ENCODE measurements at regions not wholly inside any gene's neighbourhood (a gene's known extent, or its start where the extent isn't known, plus 50 kb on each side); places are given as distances from the start of the nearest gene placed in this dataset.

- Histone ChIP-seq H3K27ac (ENCODE audit: low read depth, low read length) (no peak overlapping the region), H3K4me3 (ENCODE audit: low read depth, low read length) (no peak overlapping the region), H3K27me3 (ENCODE audit: control insufficient read depth, insufficient read depth, low read length) (no peaks in the 10 kb centered on the region), H3K9me3 (ENCODE audit: control insufficient read depth, insufficient read depth, low read depth, low read length) (no peaks in the 10 kb centered on the region), H3K4me1 (ENCODE audit: control insufficient read depth, insufficient read depth, low read length) (peaks cover 14% of the 10 kb centered on the region), H3K36me3 (ENCODE audit: control insufficient read depth, insufficient read depth, low read length) (no peaks in the 10 kb centered on the region), H3K9ac (ENCODE audit: low read length) (no peak overlapping the region)
These were observed 132.0 kb upstream of the APCDD1 start for GRCh38 chr18:10322435-10322834.

GRCh38 chr18:10329101-10329500 is 125.3 kb upstream of the APCDD1 start:
- no peaks in the 10 kb centered on the region for H3K9me3 ChIP-seq (ENCODE audit: control insufficient read depth, insufficient read depth, low read depth, low read length)
- H3K27me3 ChIP-seq (ENCODE audit: control insufficient read depth, insufficient read depth, low read length), result no peaks in the 10 kb centered on the region
- H3K4me3 ChIP-seq (ENCODE audit: low read depth, low read length), result no peak overlapping the region
- H3K9ac ChIP-seq (ENCODE audit: low read length), result no peak overlapping the region
- H3K27ac ChIP-seq (ENCODE audit: low read depth, low read length), result no peak overlapping the region
- H3K36me3 ChIP-seq (ENCODE audit: control insufficient read depth, insufficient read depth, low read length), result no peaks in the 10 kb centered on the region
- H3K4me1 ChIP-seq (ENCODE audit: control insufficient read depth, insufficient read depth, low read length), result no peaks in the 10 kb centered on the region

- H3K36me3 ChIP-seq (ENCODE audit: control insufficient read depth, insufficient read depth, low read length), result no peaks in the 10 kb centered on the region
- no peak overlapping the region for H3K27ac ChIP-seq (ENCODE audit: low read depth, low read length)
- no peaks in the 10 kb centered on the region for H3K4me1 ChIP-seq (ENCODE audit: control insufficient read depth, insufficient read depth, low read length)
- no peak overlapping the region for H3K4me3 ChIP-seq (ENCODE audit: low read depth, low read length)
- no peak overlapping the region for H3K9ac ChIP-seq (ENCODE audit: low read length)
- H3K27me3 ChIP-seq (ENCODE audit: control insufficient read depth, insufficient read depth, low read length), result no peaks in the 10 kb centered on the region
- no peaks in the 10 kb centered on the region for H3K9me3 ChIP-seq (ENCODE audit: control insufficient read depth, insufficient read depth, low read depth, low read length)
These were observed 124.0 kb upstream of the APCDD1 start for GRCh38 chr18:10330428-10330827.

DNA sequence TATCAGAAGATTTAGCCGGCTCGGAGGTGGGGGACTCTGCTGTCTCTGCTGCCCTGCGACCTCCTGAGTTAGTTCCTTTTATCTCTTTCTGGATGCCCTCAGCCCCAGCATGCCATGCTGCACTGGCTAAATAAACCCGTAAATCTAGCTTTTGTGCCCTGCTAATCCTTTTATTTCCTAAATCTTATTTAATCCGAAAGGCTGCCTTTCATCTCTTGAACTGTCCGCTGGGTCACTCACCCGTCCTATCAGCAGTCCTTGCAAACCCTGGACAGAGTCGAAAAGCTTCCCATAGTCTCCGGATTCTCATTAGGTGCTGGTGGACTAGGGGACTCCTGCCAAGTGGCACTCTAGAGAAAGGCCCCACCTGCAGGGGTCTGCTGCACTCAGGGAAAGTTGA is 122.0 kb upstream of the APCDD1 start:
- Histone ChIP-seq H3K27ac (ENCODE audit: low read depth, low read length) (no peak overlapping the region), H3K9me3 (ENCODE audit: control insufficient read depth, insufficient read depth, low read depth, low read length) (no peaks in the 10 kb centered on the region), H3K4me3 (ENCODE audit: low read depth, low read length) (no peak overlapping the region), H3K4me1 (ENCODE audit: control insufficient read depth, insufficient read depth, low read length) (no peaks in the 10 kb centered on the region), H3K36me3 (ENCODE audit: control insufficient read depth, insufficient read depth, low read length) (no peaks in the 10 kb centered on the region), H3K27me3 (ENCODE audit: control insufficient read depth, insufficient read depth, low read length) (no peaks in the 10 kb centered on the region), H3K9ac (ENCODE audit: low read length) (no peak overlapping the region)

- H3K36me3 ChIP-seq (ENCODE audit: control insufficient read depth, insufficient read depth, low read length), result no peaks in the 10 kb centered on the region
- H3K9ac ChIP-seq (ENCODE audit: low read length), result no peak overlapping the region
- no peaks in the 10 kb centered on the region for H3K4me1 ChIP-seq (ENCODE audit: control insufficient read depth, insufficient read depth, low read length)
- H3K4me3 ChIP-seq (ENCODE audit: low read depth, low read length), result no peak overlapping the region
- no peak overlapping the region for H3K27ac ChIP-seq (ENCODE audit: low read depth, low read length)
- peaks cover 3% of the 10 kb centered on the region; the same call in 1 of the 2 replicates for H3K9me3 ChIP-seq (ENCODE audit: control insufficient read depth, insufficient read depth, low read depth, low read length)
- H3K27me3 ChIP-seq (ENCODE audit: control insufficient read depth, insufficient read depth, low read length), result no peaks in the 10 kb centered on the region
These were observed 117.6 kb upstream of the APCDD1 start for GRCh38 chr18:10336749-10337350.

- no peaks in the 10 kb centered on the region for H3K27me3 ChIP-seq (ENCODE audit: control insufficient read depth, insufficient read depth, low read length)
- no peaks in the 10 kb centered on the region for H3K4me1 ChIP-seq (ENCODE audit: control insufficient read depth, insufficient read depth, low read length)
- peaks cover 3% of the 10 kb centered on the region; the same call in 1 of the 2 replicates for H3K9me3 ChIP-seq (ENCODE audit: control insufficient read depth, insufficient read depth, low read depth, low read length)
- H3K9ac ChIP-seq (ENCODE audit: low read length), result no peak overlapping the region
- H3K4me3 ChIP-seq (ENCODE audit: low read depth, low read length), result no peak overlapping the region
- no peak overlapping the region for H3K27ac ChIP-seq (ENCODE audit: low read depth, low read length)
- no peaks in the 10 kb centered on the region for H3K36me3 ChIP-seq (ENCODE audit: control insufficient read depth, insufficient read depth, low read length)
These were observed 113.6 kb upstream of the APCDD1 start for GRCh38 chr18:10340821-10341220.

DNA sequence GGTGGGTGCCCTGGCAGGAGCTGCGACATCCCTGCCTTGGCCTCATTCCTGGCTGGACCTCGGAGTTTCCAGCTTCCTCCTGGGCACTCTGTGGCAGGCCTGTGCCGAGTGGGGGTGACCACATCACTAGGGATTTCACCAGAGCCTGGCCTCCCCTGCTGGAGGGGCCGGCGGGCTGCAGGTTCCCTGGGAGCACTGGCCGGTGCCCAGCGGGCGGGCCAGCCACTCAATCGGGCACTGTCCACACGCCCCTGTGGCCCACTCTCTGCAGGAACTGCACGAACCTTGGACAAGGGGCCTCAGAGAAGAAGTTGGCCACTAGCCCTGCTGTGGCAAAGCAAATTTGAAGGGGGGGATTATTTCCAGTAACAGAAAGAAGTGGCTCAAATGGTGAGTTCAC is 110.7 kb upstream of the APCDD1 start:
- H3K4me1 ChIP-seq (ENCODE audit: control insufficient read depth, insufficient read depth, low read length), result no peaks in the 10 kb centered on the region
- H3K9ac ChIP-seq (ENCODE audit: low read length), result no peak overlapping the region
- peaks cover 3% of the 10 kb centered on the region; the same call in 1 of the 2 replicates for H3K9me3 ChIP-seq (ENCODE audit: control insufficient read depth, insufficient read depth, low read depth, low read length)
- no peak overlapping the region for H3K27ac ChIP-seq (ENCODE audit: low read depth, low read length)
- H3K27me3 ChIP-seq (ENCODE audit: control insufficient read depth, insufficient read depth, low read length), result no peaks in the 10 kb centered on the region
- H3K36me3 ChIP-seq (ENCODE audit: control insufficient read depth, insufficient read depth, low read length), result no peaks in the 10 kb centered on the region
- H3K4me3 ChIP-seq (ENCODE audit: low read depth, low read length), result no peak overlapping the region

DNA sequence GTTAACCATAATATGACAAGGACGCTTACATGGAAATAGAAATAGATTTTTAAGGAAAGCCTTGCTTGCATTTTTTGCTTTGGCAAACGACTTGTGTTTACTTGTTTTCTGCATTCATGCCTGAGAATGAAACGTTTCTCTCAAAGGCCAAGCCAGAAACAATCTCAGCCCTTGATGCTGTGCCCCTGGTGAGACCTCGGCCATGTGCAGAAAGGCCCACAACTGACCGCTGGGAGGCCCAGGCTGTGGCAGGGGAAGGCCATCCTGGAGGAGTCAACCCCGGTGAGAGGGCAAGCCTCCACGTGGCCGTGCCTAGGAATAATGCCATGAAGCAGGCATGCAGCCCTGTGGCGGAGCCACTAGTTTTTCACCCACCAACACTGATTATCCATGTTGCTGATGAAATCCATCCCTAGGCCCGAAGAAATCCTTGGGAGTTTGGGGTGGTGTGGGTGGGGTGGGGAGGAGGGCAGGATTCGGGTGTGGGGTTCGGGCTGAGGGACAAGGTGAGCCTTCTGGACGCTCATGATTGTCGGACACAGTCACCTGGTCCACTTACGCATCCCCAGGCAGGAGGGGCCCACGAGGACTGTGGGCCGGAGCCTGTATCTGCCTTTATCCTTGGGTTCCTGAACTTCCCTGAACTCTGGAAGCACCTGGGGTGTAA is 107.6 kb upstream of the APCDD1 start:
- Histone ChIP-seq H3K27me3 (ENCODE audit: control insufficient read depth, insufficient read depth, low read length) (no peaks in the 10 kb centered on the region), H3K9ac (ENCODE audit: low read length) (no peak overlapping the region), H3K36me3 (ENCODE audit: control insufficient read depth, insufficient read depth, low read length) (no peaks in the 10 kb centered on the region), H3K4me1 (ENCODE audit: control insufficient read depth, insufficient read depth, low read length) (no peaks in the 10 kb centered on the region), H3K9me3 (ENCODE audit: control insufficient read depth, insufficient read depth, low read depth, low read length) (no peaks in the 10 kb centered on the region), H3K27ac (ENCODE audit: low read depth, low read length) (no peak overlapping the region), H3K4me3 (ENCODE audit: low read depth, low read length) (no peak overlapping the region)

GRCh38 chr18:10349561-10349960 is 104.9 kb upstream of the APCDD1 start:
- Histone ChIP-seq H3K4me3 (ENCODE audit: low read depth, low read length) (no peak overlapping the region), H3K9me3 (ENCODE audit: control insufficient read depth, insufficient read depth, low read depth, low read length) (no peaks in the 10 kb centered on the region), H3K27me3 (ENCODE audit: control insufficient read depth, insufficient read depth, low read length) (no peaks in the 10 kb centered on the region), H3K9ac (ENCODE audit: low read length) (no peak overlapping the region), H3K36me3 (ENCODE audit: control insufficient read depth, insufficient read depth, low read length) (no peaks in the 10 kb centered on the region), H3K4me1 (ENCODE audit: control insufficient read depth, insufficient read depth, low read length) (no peaks in the 10 kb centered on the region), H3K27ac (ENCODE audit: low read depth, low read length) (no peak overlapping the region)

GRCh38 chr18:10350661-10351060 is 103.8 kb upstream of the APCDD1 start:
- no peaks in the 10 kb centered on the region for H3K27me3 ChIP-seq (ENCODE audit: control insufficient read depth, insufficient read depth, low read length)
- H3K4me1 ChIP-seq (ENCODE audit: control insufficient read depth, insufficient read depth, low read length), result no peaks in the 10 kb centered on the region
- no peaks in the 10 kb centered on the region for H3K36me3 ChIP-seq (ENCODE audit: control insufficient read depth, insufficient read depth, low read length)
- H3K4me3 ChIP-seq (ENCODE audit: low read depth, low read length), result no peak overlapping the region
- H3K9me3 ChIP-seq (ENCODE audit: control insufficient read depth, insufficient read depth, low read depth, low read length), result no peaks in the 10 kb centered on the region
- no peak overlapping the region for H3K27ac ChIP-seq (ENCODE audit: low read depth, low read length)
- no peak overlapping the region for H3K9ac ChIP-seq (ENCODE audit: low read length)

DNA sequence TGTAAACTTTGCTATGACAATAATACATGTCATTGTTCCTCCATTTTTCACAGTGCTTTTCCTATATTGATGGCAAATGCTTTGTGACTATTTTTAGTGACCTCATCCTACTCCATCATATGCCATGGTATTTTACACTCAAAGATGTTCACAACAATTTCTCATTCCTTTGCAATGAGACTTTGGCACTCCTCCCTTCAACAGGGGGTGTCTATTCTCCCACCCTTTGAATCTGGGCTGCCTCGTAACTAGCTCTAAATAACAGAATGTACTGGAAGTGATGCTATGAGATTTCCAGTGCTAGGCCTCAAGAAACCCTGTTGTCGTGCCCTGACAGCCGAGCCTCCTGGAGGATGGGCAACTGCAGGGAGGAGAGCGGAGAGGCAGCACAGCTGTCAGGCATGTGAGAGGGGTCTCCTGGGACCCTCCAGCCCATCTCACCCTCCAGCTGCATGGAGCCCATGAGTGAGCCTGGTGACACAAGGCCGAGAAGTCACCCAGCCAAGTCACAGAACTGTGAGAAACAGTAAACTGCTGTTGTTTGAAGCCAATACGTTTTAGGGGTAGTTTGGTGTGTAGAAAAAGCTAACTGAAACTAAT is 103.1 kb upstream of the APCDD1 start:
- H3K36me3 ChIP-seq (ENCODE audit: control insufficient read depth, insufficient read depth, low read length), result no peaks in the 10 kb centered on the region
- H3K4me3 ChIP-seq (ENCODE audit: low read depth, low read length), result no peak overlapping the region
- H3K9me3 ChIP-seq (ENCODE audit: control insufficient read depth, insufficient read depth, low read depth, low read length), result peaks cover 5% of the 10 kb centered on the region; the same call in 1 of the 2 replicates
- no peak overlapping the region for H3K9ac ChIP-seq (ENCODE audit: low read length)
- no peak overlapping the region for H3K27ac ChIP-seq (ENCODE audit: low read depth, low read length)
- H3K4me1 ChIP-seq (ENCODE audit: control insufficient read depth, insufficient read depth, low read length), result no peaks in the 10 kb centered on the region
- no peaks in the 10 kb centered on the region for H3K27me3 ChIP-seq (ENCODE audit: control insufficient read depth, insufficient read depth, low read length)

All from HUES6 (cell line).